HCT116 (cell line): ENCODE measurements at regions not wholly inside any gene's neighbourhood (a gene's known extent, or its start where the extent isn't known, plus 50 kb on each side); places are given as distances from the start of the nearest gene placed in this dataset.

Experiments used
- ATAC-seq: fragments of 200-7000 bp; cut with Tn5 transposase; 2 replicates; pipeline ENCODE4 v1.9.1; 2020; ENCODE audit warnings: mild to moderate bottlenecking, moderate library complexity
- BruUV-seq: library from RNA; stranded (reverse); fragments of 400-500 nt; replicated peaks from 2 replicates; lab custom pipeline; 2021; lab: Mats Ljungman, UMichigan
- CTCF ChIA-PET: fragments of 300-600 bp; sonication (Branson Sonifier 250); formaldehyde crosslinking; loops from one replicate; lab custom pipeline; 2021; ENCODE audit warnings: antibody characterized with exemption; lab: Charles Lee
- POLR2A ChIA-PET: fragments of 300-600, 350-600 bp; sonication (Branson Sonifier 250); formaldehyde crosslinking; loops from one replicate; lab custom pipeline; 2021; ENCODE audit warnings: antibody characterized with exemption; lab: Charles Lee
- RAD21 ChIA-PET, 2 experiments: fragments of 300-600 bp; sonication (Branson Sonifier 250); formaldehyde crosslinking; loops; one replicate each; lab custom pipeline; 2023; ENCODE audit warnings: low total read pairs in 2 of 2; ENCODE audit not compliant: uncharacterized antibody in 2 of 2, unreplicated experiment in 2 of 2, low non-redundant PET in 1 of 2; lab: Charles Lee
- DNase-seq: peaks from one replicate; pipeline ENCODE4 v3.0.0-alpha.2; 2010; ENCODE audit warnings: low read depth, low spot score
- H2AFZ ChIP-seq: fragments of 200-600 bp; shearing (Covaris generic), sonication (generic); 2 replicates; pipeline ENCODE4 v1.6.1; 2017; ENCODE audit warnings: low read depth, mixed run types, mixed read lengths, antibody characterized with exemption, low read length; ENCODE audit not compliant: poor library complexity, severe bottlenecking
- H3K27ac ChIP-seq: 2 replicates; pipeline ENCODE4 v1.5.1; 2012; ENCODE audit warnings: low read depth, low read length
- H3K27me3 ChIP-seq: fragments of 200-600 bp; sonication (generic); 2 replicates; pipeline ENCODE4 v1.6.1; 2016; ENCODE audit warnings: mixed run types, low read length, mixed read lengths; ENCODE audit not compliant: insufficient read depth
- H3K36me3 ChIP-seq, 2 experiments: fragments of 200-500 bp in 1 of 2; fragments of 200-600 bp in 1 of 2; sonication (Bioruptor generic) in 1 of 2; sonication (generic) in 1 of 2; 2 replicates each; pipeline versions ENCODE4 v1.5.1 to v1.6.1; 2014 to 2016; ENCODE audit warnings: low read length in 2 of 2, inconsistent platforms in 1 of 2, mixed read lengths in 1 of 2, mixed run types in 1 of 2; ENCODE audit not compliant: insufficient read depth in 2 of 2, control insufficient read depth in 1 of 2
- H3K4me1 ChIP-seq, 2 experiments: fragments of 200-600 bp in 1 of 2; sonication (generic) in 1 of 2; 2 replicates each; pipeline versions ENCODE4 v1.5.1 to v1.6.1; 2012 to 2017; ENCODE audit warnings: low read length in 2 of 2, inconsistent platforms in 1 of 2, mild to moderate bottlenecking in 1 of 2, mixed read lengths in 1 of 2, mixed run types in 1 of 2, moderate library complexity in 1 of 2; ENCODE audit not compliant: insufficient read depth in 2 of 2, control insufficient read depth in 1 of 2
- H3K4me2 ChIP-seq: fragments of 200-600 bp; sonication (generic); 2 replicates; pipeline ENCODE4 v1.6.1; 2017; ENCODE audit warnings: mixed run types, low read length, mixed read lengths
- H3K4me3 ChIP-seq, 2 experiments: fragments of 200-600 bp in 1 of 2; sonication (generic) in 1 of 2; replicated peaks in 1 of 2; 2 replicates each; pipeline ENCODE4 v1.5.1; 2011 to 2016; ENCODE audit warnings: low read length in 2 of 2, control low read depth in 1 of 2, low read depth in 1 of 2, mild to moderate bottlenecking in 1 of 2, mixed read lengths in 1 of 2, mixed run types in 1 of 2
- H3K79me2 ChIP-seq: fragments of 200-600 bp; sonication (generic); 2 replicates; pipeline ENCODE4 v1.6.1; 2017; ENCODE audit warnings: mild to moderate bottlenecking, mixed run types, low read length, moderate library complexity, mixed read lengths; ENCODE audit not compliant: insufficient read depth
- H3K9ac ChIP-seq: fragments of 200-600 bp; sonication (generic); 2 replicates; pipeline ENCODE4 v1.6.1; 2016; ENCODE audit warnings: low read length, mixed read lengths
- H3K9me2 ChIP-seq: fragments of 200-600 bp; sonication (generic), shearing (Covaris generic); 2 replicates; pipeline ENCODE4 v1.6.1; 2017; ENCODE audit warnings: mixed run types, mild to moderate bottlenecking, moderate library complexity; ENCODE audit not compliant: insufficient read depth
- H3K9me3 ChIP-seq, 2 experiments: fragments of 200-500 bp in 1 of 2; fragments of 200-600 bp in 1 of 2; sonication (Bioruptor generic) in 1 of 2; sonication (generic) in 1 of 2; 2 replicates each; pipeline ENCODE4 v1.6.1; 2014 to 2017; ENCODE audit warnings: low read length in 2 of 2, mixed read lengths in 2 of 2, inconsistent platforms in 1 of 2, low read depth in 1 of 2, mild to moderate bottlenecking in 1 of 2, mixed run types in 1 of 2, moderate library complexity in 1 of 2; ENCODE audit not compliant: control insufficient read depth in 1 of 2, insufficient read depth in 1 of 2
- H4K20me1 ChIP-seq: fragments of 200-600 bp; sonication (generic), shearing (Covaris generic); 2 replicates; pipeline ENCODE4 v1.6.1; 2017; ENCODE audit warnings: mixed run types, mild to moderate bottlenecking, moderate library complexity; ENCODE audit not compliant: insufficient read depth
- CBX3 ChIP-seq: IDR thresholded peaks from 2 replicates; pipeline ENCODE4 v1.6.1; 2012; ENCODE audit warnings: low read depth
- CEBPB ChIP-seq: IDR thresholded peaks from 2 replicates; pipeline ENCODE4 v1.6.1; 2012; ENCODE audit warnings: low read depth
- EGR1 ChIP-seq: IDR thresholded peaks from 2 replicates; pipeline ENCODE4 v1.6.1; 2012; ENCODE audit warnings: low read depth
- ELF1 ChIP-seq: IDR thresholded peaks from 2 replicates; pipeline ENCODE4 v1.6.1; 2012; ENCODE audit warnings: low read depth, borderline replicate concordance
- EZH2 ChIP-seq: fragments of 200-600 bp; sonication (generic); IDR thresholded peaks from 2 replicates; pipeline ENCODE4 v1.6.1; 2017; ENCODE audit warnings: antibody characterized with exemption, mixed run types
- EZH2phosphoT487 ChIP-seq: fragments of 200-600 bp; IDR thresholded peaks from 2 replicates; pipeline ENCODE4 v1.6.1; 2018; ENCODE audit warnings: antibody characterized with exemption, borderline replicate concordance
- FOSL1 ChIP-seq: IDR thresholded peaks from 2 replicates; pipeline ENCODE4 v1.6.1; 2012; ENCODE audit warnings: low read depth
- JUND ChIP-seq: IDR thresholded peaks from 2 replicates; pipeline ENCODE4 v1.6.1; 2012
- POLR2A ChIP-seq: IDR thresholded peaks from 2 replicates; pipeline ENCODE4 v1.7.0; 2011; ENCODE audit warnings: borderline replicate concordance; ENCODE audit not compliant: insufficient read depth, insufficient read length; ENCODE audit errors: extremely low read depth
- RAD21 ChIP-seq: IDR thresholded peaks from 2 replicates; pipeline ENCODE4 v1.6.1; 2012; ENCODE audit warnings: low read depth, mild to moderate bottlenecking
- SIN3A ChIP-seq: IDR thresholded peaks from 2 replicates; pipeline ENCODE4 v1.6.1; 2012; ENCODE audit warnings: low read depth
- SP1 ChIP-seq: IDR thresholded peaks from 2 replicates; pipeline ENCODE4 v1.6.1; 2012; ENCODE audit warnings: low read depth
- SRF ChIP-seq: IDR thresholded peaks from 2 replicates; pipeline ENCODE4 v1.6.1; 2012; ENCODE audit warnings: low read depth
- YY1 ChIP-seq: IDR thresholded peaks from 2 replicates; pipeline ENCODE4 v1.6.1; 2011; ENCODE audit warnings: low read length, low read depth, moderate library complexity, mild to moderate bottlenecking; ENCODE audit not compliant: insufficient replicate concordance; ENCODE audit errors: extremely low read depth
- ZNF274 ChIP-seq: fragments of 200-500 bp; sonication (Bioruptor generic); IDR thresholded peaks from 2 replicates; pipeline ENCODE4 v1.6.1; 2014; ENCODE audit warnings: mild to moderate bottlenecking, low read depth, low read length, inconsistent platforms
- intact Hi-C: fragments of 100-400 bp; cut with micrococcal nuclease; formaldehyde crosslinking; loops from 2 replicates; pipeline ENCODE4 v1.10.0; 2022
- TF ChIP-seq, protein P1 (sequence below): IDR thresholded peaks from 2 replicates; pipeline ENCODE4 v1.6.1; 2012
- TF ChIP-seq, protein P2 (sequence below): IDR thresholded peaks from 2 replicates; pipeline ENCODE4 v1.6.1; 2011; ENCODE audit warnings: mild to moderate bottlenecking, low read length, moderate library complexity; ENCODE audit not compliant: insufficient replicate concordance; ENCODE audit errors: extremely low read depth

DNA sequence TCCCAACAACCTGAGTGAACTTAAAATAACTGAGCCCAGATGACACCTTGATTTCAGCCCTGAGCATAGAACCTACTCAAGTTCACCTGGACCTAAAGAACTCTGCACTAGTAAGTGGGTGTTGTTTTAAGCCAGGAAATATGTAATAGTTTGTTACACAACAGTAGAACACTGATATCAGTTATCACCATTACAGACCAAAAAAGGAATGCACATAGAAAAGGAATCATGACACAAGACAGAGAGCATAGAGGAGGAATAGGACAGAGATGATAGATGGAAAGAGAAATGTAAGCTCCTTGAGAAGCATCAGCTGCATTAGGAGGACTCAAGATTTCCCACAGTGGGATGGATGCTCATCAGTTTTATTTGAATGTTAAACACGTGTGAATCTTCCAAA, 1096.9 kb upstream of the SEMA6A start (continued):
- TF ChIP-seq, protein P1, sequence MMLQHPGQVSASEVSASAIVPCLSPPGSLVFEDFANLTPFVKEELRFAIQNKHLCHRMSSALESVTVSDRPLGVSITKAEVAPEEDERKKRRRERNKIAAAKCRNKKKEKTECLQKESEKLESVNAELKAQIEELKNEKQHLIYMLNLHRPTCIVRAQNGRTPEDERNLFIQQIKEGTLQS: no peak
- TF ChIP-seq FOSL1 (no peak), SRF (no peak)

GRCh38 chr5:117667105-117667504, 1092.5 kb upstream of the SEMA6A start:
- ChIA-PET CTCF (no interaction called here), RAD21 (no interaction called here)

DNA sequence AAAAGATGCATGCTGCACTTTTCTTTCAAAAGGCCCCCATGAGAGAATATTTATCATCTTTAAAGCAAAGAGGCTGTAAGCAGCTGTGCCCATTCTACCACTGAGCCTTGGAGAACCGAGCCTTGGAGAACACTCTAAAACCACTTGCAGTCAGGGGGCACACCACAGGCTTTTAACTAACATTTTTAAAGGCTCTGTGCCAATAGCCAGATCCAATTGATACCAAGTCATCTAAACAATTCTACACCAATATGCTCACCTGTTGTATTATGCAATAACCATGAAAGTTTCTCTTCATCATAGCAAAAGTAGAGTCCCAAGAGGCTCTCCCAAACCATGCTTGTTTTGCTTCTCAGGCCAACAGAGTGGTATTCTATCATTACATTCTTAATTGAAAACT, 1090.5 kb upstream of the SEMA6A start:
- Histone ChIP-seq H3K9me2 (no peaks in the 10 kb centered on the region), H3K9ac (no peak overlapping the region), H4K20me1 (no peaks in the 10 kb centered on the region), H3K4me3 (no peak overlapping the region), H2AFZ (no peak overlapping the region), H3K4me2 (no peak overlapping the region), H3K4me1 (no peaks in the 10 kb centered on the region), H3K27ac (no peak overlapping the region), H3K9me3 (no peaks in the 10 kb centered on the region), H3K36me3 (no peaks in the 10 kb centered on the region), H3K27me3 (no peaks in the 10 kb centered on the region), H3K79me2 (no peaks in the 10 kb centered on the region)
- no peak for ATAC-seq
- intact Hi-C loops: no loop called here
- RAD21 ChIA-PET: no interaction called here
- BruUV-seq: no TSS peak
- no peak for DNase-seq
- POLR2A ChIA-PET: no interaction called here
- CTCF ChIA-PET: no interaction called here
- no peak for TF ChIP-seq YY1
- TF ChIP-seq RAD21: no peak
- no peak for TF ChIP-seq EZH2phosphoT487
- no peak for TF ChIP-seq SRF
- TF ChIP-seq EZH2: no peak
- TF ChIP-seq ELF1: no peak
- no peak for TF ChIP-seq JUND
- no peak for TF ChIP-seq CEBPB
- no peak for TF ChIP-seq CBX3
- TF ChIP-seq EGR1: no peak
- no peak for TF ChIP-seq SP1
- TF ChIP-seq POLR2A: no peak
- TF ChIP-seq SIN3A: no peak
- no peak for TF ChIP-seq ZNF274

More at GRCh38 chr5:117667105-117667504, 1092.5 kb upstream of the SEMA6A start:
- Histone ChIP-seq H4K20me1 (no peaks in the 10 kb centered on the region), H3K36me3 (no peaks in the 10 kb centered on the region), H3K79me2 (no peaks in the 10 kb centered on the region), H3K27ac (no peak overlapping the region), H2AFZ (no peak overlapping the region), H3K9ac (no peak overlapping the region), H3K9me2 (no peaks in the 10 kb centered on the region), H3K9me3 (no peaks in the 10 kb centered on the region), H3K4me3 (no peak overlapping the region), H3K4me1 (no peaks in the 10 kb centered on the region)
- POLR2A ChIA-PET: no interaction called here
- no TSS peak for BruUV-seq
- DNase-seq (no peak), ATAC-seq (no peak)
- intact Hi-C loops: no loop called here
- TF ChIP-seq ELF1 (no peak), EGR1 (no peak)
- TF ChIP-seq, protein P2, sequence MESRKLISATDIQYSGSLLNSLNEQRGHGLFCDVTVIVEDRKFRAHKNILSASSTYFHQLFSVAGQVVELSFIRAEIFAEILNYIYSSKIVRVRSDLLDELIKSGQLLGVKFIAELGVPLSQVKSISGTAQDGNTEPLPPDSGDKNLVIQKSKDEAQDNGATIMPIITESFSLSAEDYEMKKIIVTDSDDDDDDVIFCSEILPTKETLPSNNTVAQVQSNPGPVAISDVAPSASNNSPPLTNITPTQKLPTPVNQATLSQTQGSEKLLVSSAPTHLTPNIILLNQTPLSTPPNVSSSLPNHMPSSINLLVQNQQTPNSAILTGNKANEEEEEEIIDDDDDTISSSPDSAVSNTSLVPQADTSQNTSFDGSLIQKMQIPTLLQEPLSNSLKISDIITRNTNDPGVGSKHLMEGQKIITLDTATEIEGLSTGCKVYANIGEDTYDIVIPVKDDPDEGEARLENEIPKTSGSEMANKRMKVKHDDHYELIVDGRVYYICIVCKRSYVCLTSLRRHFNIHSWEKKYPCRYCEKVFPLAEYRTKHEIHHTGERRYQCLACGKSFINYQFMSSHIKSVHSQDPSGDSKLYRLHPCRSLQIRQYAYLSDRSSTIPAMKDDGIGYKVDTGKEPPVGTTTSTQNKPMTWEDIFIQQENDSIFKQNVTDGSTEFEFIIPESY: no peak
- TF ChIP-seq, all 23 proteins: peak for 0
- no peaks in the 10 kb centered on the region for H3K27me3 ChIP-seq
- H3K4me2 ChIP-seq: no peak overlapping the region
